Natural killer cell (primary cell): ENCODE measurements at regions not wholly inside any gene's neighbourhood (a gene's known extent, or its start where the extent isn't known, plus 50 kb on each side); places are given as distances from the start of the nearest gene placed in this dataset.
"Not testable (repeated sequence)": the region's sequence is repeated elsewhere in the genome, so short reads cannot be mapped to it uniquely, and the experiment has no call there.

ENCODE experiments used
- ATAC-seq, 3 donors: fragments of 150-1000 bp in 2 of 3; fragments of 200-7000 bp in 1 of 3; cut with Tn5 transposase; 1 replicate in 1 of 3; 2 replicates in 2 of 3; pipeline ENCODE4 v1.10.0; 2021; ENCODE audit warnings: mild to moderate bottlenecking in 2 of 3, moderate library complexity in 2 of 3
- DNase-seq, 2 donors: peaks; one replicate each; pipeline versions ENCODE4 v3.0.0 to v3.0.0-alpha.2; 2013 to 2021; ENCODE audit warnings: mixed read lengths in 1 of 2
- H3K27ac ChIP-seq: one replicate; pipeline ENCODE4 v1.5.1; 2013; ENCODE audit warnings: mild to moderate bottlenecking, low read length
- H3K27me3 ChIP-seq: one replicate; pipeline ENCODE4 v1.6.1; 2013; ENCODE audit warnings: low read length; ENCODE audit not compliant: control insufficient read depth, insufficient read depth
- H3K36me3 ChIP-seq: one replicate; pipeline ENCODE4 v1.6.1; 2013; ENCODE audit warnings: low read length; ENCODE audit not compliant: control insufficient read depth, insufficient read depth
- H3K4me1 ChIP-seq: one replicate; pipeline ENCODE4 v1.6.1; 2013; ENCODE audit warnings: low read length; ENCODE audit not compliant: control insufficient read depth, insufficient read depth
- H3K4me3 ChIP-seq: one replicate; pipeline ENCODE4 v1.5.1; 2013; ENCODE audit warnings: low read length
- H3K9me3 ChIP-seq: one replicate; pipeline ENCODE4 v1.6.1; 2013; ENCODE audit warnings: low read length; ENCODE audit not compliant: control insufficient read depth, insufficient read depth
- H3K27ac Mint-ChIP-seq, 2 donors: one replicate each; pipeline ENCODE4 v1.8.0; 2022; ENCODE audit warnings: mild to moderate bottlenecking in 2 of 2, mixed read lengths in 2 of 2, moderate library complexity in 1 of 2
- H3K27me3 Mint-ChIP-seq, 2 donors: one replicate each; pipeline ENCODE4 v1.8.0; 2022; ENCODE audit warnings: low read depth in 2 of 2, mixed read lengths in 2 of 2
- H3K36me3 Mint-ChIP-seq: one replicate; pipeline ENCODE4 v1.8.0; 2022; ENCODE audit warnings: mixed read lengths
- H3K4me1 Mint-ChIP-seq, 2 donors: one replicate each; pipeline ENCODE4 v1.8.0; 2022; ENCODE audit warnings: mixed read lengths in 2 of 2
- H3K4me3 Mint-ChIP-seq: one replicate; pipeline ENCODE4 v1.8.0; 2022; ENCODE audit warnings: mild to moderate bottlenecking, moderate library complexity, mixed read lengths
- H3K9me3 Mint-ChIP-seq, 2 donors: one replicate each; pipeline ENCODE4 v1.8.0; 2022; ENCODE audit warnings: mixed read lengths in 2 of 2
- CTCF ChIP-seq: fragments of 200-600 bp; IDR thresholded peaks from one replicate; pipeline ENCODE4 v1.8.0; 2022; ENCODE audit warnings: antibody characterized with exemption
- WGBS: methylation state at CpG from one replicate; pipeline ENCODE4 v1.1.7; 2013; ENCODE audit warnings: missing lambda C conversion rate; ENCODE audit not compliant: insufficient coverage; 5-methylcytosine and 5-hydroxymethylcytosine counted together
- intact Hi-C: fragments of 100-400 bp; cut with micrococcal nuclease; formaldehyde crosslinking; loops from one replicate; pipeline ENCODE4 v1.14.2; 2022

- Mint-ChIP-seq H3K4me3 (no peak overlapping the region), H3K4me1 (no peaks in the 10 kb centered on the region), H3K36me3 (no peaks in the 10 kb centered on the region), H3K9me3 (no peaks in the 10 kb centered on the region), H3K27ac (no peak overlapping the region), H3K27me3 (peaks cover 21 to 61% of the 10 kb centered on the region in 2 donors)
- no peaks in the 10 kb centered on the region for H3K4me1 ChIP-seq
- H3K27ac ChIP-seq = no peak overlapping the region
- DNase-seq (no peak), ATAC-seq (no peak)
- WGBS = no CpG with 5 or more reads among the region's 1 CpG
- H3K9me3 ChIP-seq = no peaks in the 10 kb centered on the region
- H3K36me3 ChIP-seq = no peaks in the 10 kb centered on the region
- no peak overlapping the region for H3K4me3 ChIP-seq
- H3K27me3 ChIP-seq = peaks cover 2% of the 10 kb centered on the region
- no peak for TF ChIP-seq CTCF
- intact Hi-C loops = no loop called here
Observed at GRCh38 chr1:116194568-116194967, 83.4 kb downstream of the MAB21L3 start.

- Mint-ChIP-seq H3K27me3 (peaks cover 22 to 58% of the 10 kb centered on the region in 2 donors), H3K4me3 (no peak overlapping the region), H3K9me3 (no peaks in the 10 kb centered on the region), H3K36me3 (no peaks in the 10 kb centered on the region), H3K4me1 (no peaks in the 10 kb centered on the region), H3K27ac (no peak overlapping the region)
- WGBS = no CpG with 5 or more reads among the region's 1 CpG
- Histone ChIP-seq H3K4me1 (no peaks in the 10 kb centered on the region), H3K36me3 (no peaks in the 10 kb centered on the region), H3K4me3 (no peak overlapping the region), H3K9me3 (no peaks in the 10 kb centered on the region), H3K27ac (no peak overlapping the region), H3K27me3 (peaks cover 2% of the 10 kb centered on the region)
- ATAC-seq = no peak
- no peak for DNase-seq
- no peak for TF ChIP-seq CTCF
- intact Hi-C loops = no loop called here
Observed at GRCh38 chr1:116195077-116195868, 84.1 kb downstream of the MAB21L3 start.

- H3K27ac Mint-ChIP-seq, ATAC-seq, H3K36me3 ChIP-seq, DNase-seq, H3K27ac ChIP-seq, H3K4me3 Mint-ChIP-seq, H3K4me1 Mint-ChIP-seq, H3K4me1 ChIP-seq, H3K36me3 Mint-ChIP-seq, intact Hi-C loops, H3K4me3 ChIP-seq, H3K9me3 ChIP-seq, H3K27me3 ChIP-seq, H3K9me3 Mint-ChIP-seq: not testable (repeated sequence)
- H3K27me3 Mint-ChIP-seq = peaks cover 23 to 39% of the 10 kb centered on the region in 2 donors
- 69% methylated on average over 2 of the region's 2 CpGs for WGBS
Observed at GRCh38 chr1:116200343-116200742, 89.1 kb downstream of the MAB21L3 start.

DNA sequence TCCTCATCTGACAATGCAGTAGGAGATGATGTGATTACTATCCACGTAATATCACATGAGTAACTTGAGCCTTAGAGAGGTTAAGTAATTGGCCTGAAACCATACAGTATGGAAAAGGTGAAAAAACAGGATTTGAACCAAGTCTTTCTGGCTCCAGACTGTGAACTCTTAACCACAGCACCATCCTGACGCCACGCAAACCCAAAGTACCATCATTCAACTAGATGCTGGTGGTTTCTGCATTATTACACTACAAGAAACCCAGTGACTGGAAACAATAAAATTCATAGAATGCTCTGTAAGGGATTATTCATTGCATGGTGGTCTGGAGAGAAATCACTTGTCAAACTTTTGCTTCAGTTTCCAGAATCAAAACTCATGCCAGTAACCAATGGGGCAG is 90.7 kb downstream of the MAB21L3 start:
- Mint-ChIP-seq H3K27me3 (peaks cover 23 to 36% of the 10 kb centered on the region in 2 donors), H3K9me3 (no peaks in the 10 kb centered on the region), H3K27ac (no peak overlapping the region), H3K4me3 (no peak overlapping the region), H3K4me1 (no peaks in the 10 kb centered on the region), H3K36me3 (no peaks in the 10 kb centered on the region)
- DNase-seq = no peak
- whole genome bisulfite sequencing = 93% methylated on average over 3 of the region's 3 CpGs
- H3K4me1 ChIP-seq = no peaks in the 10 kb centered on the region
- H3K27me3 ChIP-seq = peaks cover 2% of the 10 kb centered on the region
- H3K4me3 ChIP-seq = no peak overlapping the region
- no peak overlapping the region for H3K27ac ChIP-seq
- intact Hi-C loops = no loop called here
- H3K9me3 ChIP-seq = no peaks in the 10 kb centered on the region
- no peak for ATAC-seq
- H3K36me3 ChIP-seq = no peaks in the 10 kb centered on the region
- TF ChIP-seq CTCF = no peak
